Stimulated activated memory B cell treated with anti-CD40 and anti-IgM and Interleukin-4, amounts not matched to agents 10 μg/mL and 1 μg/mL and 100 μg/mL, for 72 hours (primary cell): ENCODE measurements at regions not wholly inside any gene's neighbourhood (a gene's known extent, or its start where the extent isn't known, plus 50 kb on each side); places are given as distances from the start of the nearest gene placed in this dataset.
A peak's percentile ranks its signal among the peaks of the same experiment; 100 is the strongest.
"Not testable (repeated sequence)": the region's sequence is repeated elsewhere in the genome, so short reads cannot be mapped to it uniquely, and the experiment has no call there.

Source experiments
- ATAC-seq: fragments of 150-1000 bp; cut with Tn5 transposase; 2 replicates; pipeline ENCODE4 v1.10.0; 2021
- H3K27ac Mint-ChIP-seq: one replicate; pipeline ENCODE4 v1.8.0; 2022; ENCODE audit warnings: mild to moderate bottlenecking, mixed read lengths
- H3K27me3 Mint-ChIP-seq: one replicate; pipeline ENCODE4 v1.8.0; 2022; ENCODE audit warnings: mixed read lengths
- H3K36me3 Mint-ChIP-seq: one replicate; pipeline ENCODE4 v1.8.0; 2022; ENCODE audit warnings: mixed read lengths
- H3K4me1 Mint-ChIP-seq: one replicate; pipeline ENCODE4 v1.8.0; 2022; ENCODE audit warnings: mixed read lengths
- H3K4me3 Mint-ChIP-seq: one replicate; pipeline ENCODE4 v1.8.0; 2022; ENCODE audit warnings: mild to moderate bottlenecking, moderate library complexity, mixed read lengths
- H3K9me3 Mint-ChIP-seq: one replicate; pipeline ENCODE4 v1.8.0; 2022; ENCODE audit warnings: mixed read lengths

DNA sequence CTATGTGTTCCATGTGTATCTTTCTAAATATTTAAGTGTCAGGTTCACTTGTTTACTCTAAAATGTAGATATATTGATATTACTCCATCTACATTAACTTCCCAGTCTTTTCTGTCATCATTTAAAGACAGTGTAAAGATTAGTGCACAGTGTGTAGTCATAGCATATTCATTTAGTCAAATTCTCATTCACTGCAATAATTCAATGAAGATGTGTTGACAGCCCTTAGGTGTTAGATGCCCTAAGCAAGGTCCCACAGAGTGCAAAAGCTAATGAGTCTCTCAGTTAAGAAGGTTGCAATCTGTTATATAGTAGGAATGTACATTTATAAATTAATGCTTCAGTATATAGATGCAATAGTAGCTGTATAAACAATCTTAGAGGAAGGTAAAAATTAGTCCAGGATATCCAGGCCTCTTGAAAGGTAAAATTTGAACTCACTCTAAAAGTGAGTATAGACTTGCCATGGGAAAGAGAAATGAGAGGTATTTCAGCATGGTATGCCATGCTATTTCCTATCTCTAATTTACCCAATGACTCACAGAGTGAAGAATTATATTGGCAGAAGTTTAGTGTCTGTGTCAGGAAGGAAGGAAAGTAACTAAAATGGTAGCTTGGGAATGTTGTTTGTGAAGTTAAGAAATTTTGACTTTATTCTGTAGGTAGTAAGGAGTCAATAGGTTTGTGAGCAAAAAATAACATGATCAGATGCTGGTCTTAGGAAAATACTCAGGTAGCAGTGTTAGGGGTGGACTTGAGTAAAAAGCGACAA is 969.9 kb upstream of the CITED2 start:
- H3K27ac Mint-ChIP-seq: no peak overlapping the region
- H3K27me3 Mint-ChIP-seq: no peaks in the 10 kb centered on the region
- no peaks in the 10 kb centered on the region for H3K9me3 Mint-ChIP-seq
- H3K4me1 Mint-ChIP-seq: peaks cover 7% of the 10 kb centered on the region
- no peak overlapping the region for H3K4me3 Mint-ChIP-seq
- no peaks in the 10 kb centered on the region for H3K36me3 Mint-ChIP-seq
- ATAC-seq: no peak

DNA sequence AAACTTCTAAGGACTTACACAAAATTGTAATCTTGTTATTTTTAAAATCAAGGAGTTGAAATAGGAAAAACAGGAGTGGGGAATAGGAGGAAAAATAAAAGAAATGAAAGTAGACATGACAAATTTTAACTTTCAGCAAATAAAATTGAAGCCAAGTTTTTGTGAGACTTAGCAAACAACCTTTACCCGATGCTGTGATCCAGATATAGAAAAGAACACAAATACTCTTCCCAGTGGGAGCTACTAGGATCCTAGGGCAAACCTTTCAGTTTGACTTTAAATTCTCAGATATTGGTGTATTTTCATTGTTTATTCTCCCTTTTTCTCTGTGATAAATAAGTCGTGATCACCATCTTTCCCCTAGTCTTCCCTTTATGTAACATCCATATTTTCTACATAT is 968.7 kb upstream of the CITED2 start:
- Mint-ChIP-seq H3K27ac (no peak overlapping the region), H3K27me3 (no peaks in the 10 kb centered on the region)

DNA sequence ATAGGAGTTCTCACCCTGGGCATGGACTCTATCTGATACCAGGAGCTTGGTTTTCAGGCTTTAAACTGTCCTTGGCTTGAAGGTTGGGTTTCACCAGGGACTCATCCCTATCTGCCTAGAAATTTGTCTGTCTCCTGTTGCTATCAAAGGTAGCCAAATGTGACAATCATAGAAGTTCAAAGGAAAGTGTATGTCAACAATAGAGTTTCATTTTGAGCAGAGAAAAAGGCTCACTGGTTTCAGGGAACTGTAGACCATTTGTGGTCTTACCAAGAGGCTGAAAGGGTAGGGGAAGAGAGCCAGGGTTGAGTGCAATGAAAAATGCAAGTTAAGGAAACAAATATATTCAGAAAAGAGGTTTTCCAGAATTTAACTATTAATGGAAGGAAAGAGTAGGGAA is 966.8 kb upstream of the CITED2 start:
- peaks cover 7% of the 10 kb centered on the region for H3K4me1 Mint-ChIP-seq
- H3K9me3 Mint-ChIP-seq: no peaks in the 10 kb centered on the region
- H3K27me3 Mint-ChIP-seq: no peaks in the 10 kb centered on the region
- no peak overlapping the region for H3K4me3 Mint-ChIP-seq
- peak; percentile 54 for ATAC-seq
- no peak overlapping the region for H3K27ac Mint-ChIP-seq
- H3K36me3 Mint-ChIP-seq: no peaks in the 10 kb centered on the region

More for the DNA sequence above, 968.7 kb upstream of the CITED2 start:
- H3K4me1 Mint-ChIP-seq: peaks cover 7% of the 10 kb centered on the region
- ATAC-seq: no peak
- no peaks in the 10 kb centered on the region for H3K36me3 Mint-ChIP-seq
- H3K4me3 Mint-ChIP-seq: no peak overlapping the region
- no peaks in the 10 kb centered on the region for H3K9me3 Mint-ChIP-seq

DNA sequence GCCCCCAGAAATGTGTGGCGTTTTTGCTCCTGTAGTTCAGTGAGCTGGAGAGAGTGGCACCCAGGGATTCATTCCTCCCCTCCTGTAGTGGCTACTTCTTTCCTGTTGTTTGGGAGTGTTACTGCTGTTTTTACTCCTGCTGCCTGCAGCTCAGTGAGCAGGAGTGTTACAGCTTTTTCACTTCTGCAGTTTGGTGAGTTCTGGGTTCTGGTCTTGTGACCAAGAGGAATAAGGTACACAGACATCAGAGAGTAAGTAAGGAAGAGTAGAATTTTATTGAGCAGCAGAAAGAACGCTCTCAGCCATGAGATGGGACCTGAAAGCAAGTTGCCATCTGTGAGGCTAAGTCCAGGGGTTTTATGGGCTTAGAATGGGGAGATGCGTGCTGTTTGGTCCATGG is 966.3 kb upstream of the CITED2 start:
- no peak overlapping the region for H3K27ac Mint-ChIP-seq
- no peaks in the 10 kb centered on the region for H3K9me3 Mint-ChIP-seq
- no peaks in the 10 kb centered on the region for H3K36me3 Mint-ChIP-seq
- H3K4me1 Mint-ChIP-seq: peaks cover 7% of the 10 kb centered on the region
- ATAC-seq: peak; percentile 62
- no peak overlapping the region for H3K4me3 Mint-ChIP-seq
- no peaks in the 10 kb centered on the region for H3K27me3 Mint-ChIP-seq

DNA sequence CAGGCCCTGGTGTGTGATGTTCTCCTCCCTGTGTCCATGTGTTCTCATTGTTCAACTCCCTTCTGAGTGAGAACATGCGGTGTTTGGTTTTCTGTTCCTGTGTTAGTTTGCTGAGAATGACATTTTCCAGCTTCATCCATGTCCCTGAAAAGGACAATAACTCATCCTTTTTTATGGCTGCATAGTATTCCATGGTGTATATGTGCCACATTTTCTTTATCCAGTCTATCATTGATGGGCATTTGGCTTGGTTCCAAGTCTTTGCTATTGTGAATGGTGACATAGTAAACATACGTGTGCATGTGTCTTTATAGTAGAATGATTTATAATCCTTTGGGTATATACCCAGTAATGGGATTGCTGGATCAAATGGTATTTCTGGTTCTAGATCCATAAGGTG is 964.6 kb upstream of the CITED2 start:
- H3K27me3 Mint-ChIP-seq, H3K36me3 Mint-ChIP-seq, H3K9me3 Mint-ChIP-seq, H3K4me1 Mint-ChIP-seq, ATAC-seq, H3K27ac Mint-ChIP-seq, H3K4me3 Mint-ChIP-seq: not testable (repeated sequence)

DNA sequence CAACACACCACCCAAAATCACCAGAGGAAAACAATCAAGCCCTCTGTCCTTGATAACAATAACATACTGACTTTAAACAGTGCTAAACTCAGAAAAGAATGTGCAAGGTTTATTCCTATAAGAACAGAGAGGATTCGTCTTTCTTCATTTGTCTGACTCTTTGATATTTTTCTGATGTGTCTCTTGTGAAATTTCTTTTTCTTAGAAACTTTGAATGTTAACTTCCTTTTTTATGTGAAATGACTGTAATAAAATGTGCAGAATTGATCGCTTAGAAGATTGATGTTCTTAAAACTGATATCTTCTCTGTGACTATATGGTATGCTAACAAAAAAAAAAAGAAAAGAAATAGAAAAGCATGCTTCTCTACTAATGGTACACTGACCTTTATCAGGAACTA is 947.4 kb upstream of the CITED2 start:
- no peaks in the 10 kb centered on the region for H3K27me3 Mint-ChIP-seq
- no peaks in the 10 kb centered on the region for H3K36me3 Mint-ChIP-seq
- no peak overlapping the region for H3K4me3 Mint-ChIP-seq
- no peak overlapping the region for H3K27ac Mint-ChIP-seq
- H3K4me1 Mint-ChIP-seq: peaks cover 35% of the 10 kb centered on the region
- ATAC-seq: no peak
- H3K9me3 Mint-ChIP-seq: peaks cover 7% of the 10 kb centered on the region

DNA sequence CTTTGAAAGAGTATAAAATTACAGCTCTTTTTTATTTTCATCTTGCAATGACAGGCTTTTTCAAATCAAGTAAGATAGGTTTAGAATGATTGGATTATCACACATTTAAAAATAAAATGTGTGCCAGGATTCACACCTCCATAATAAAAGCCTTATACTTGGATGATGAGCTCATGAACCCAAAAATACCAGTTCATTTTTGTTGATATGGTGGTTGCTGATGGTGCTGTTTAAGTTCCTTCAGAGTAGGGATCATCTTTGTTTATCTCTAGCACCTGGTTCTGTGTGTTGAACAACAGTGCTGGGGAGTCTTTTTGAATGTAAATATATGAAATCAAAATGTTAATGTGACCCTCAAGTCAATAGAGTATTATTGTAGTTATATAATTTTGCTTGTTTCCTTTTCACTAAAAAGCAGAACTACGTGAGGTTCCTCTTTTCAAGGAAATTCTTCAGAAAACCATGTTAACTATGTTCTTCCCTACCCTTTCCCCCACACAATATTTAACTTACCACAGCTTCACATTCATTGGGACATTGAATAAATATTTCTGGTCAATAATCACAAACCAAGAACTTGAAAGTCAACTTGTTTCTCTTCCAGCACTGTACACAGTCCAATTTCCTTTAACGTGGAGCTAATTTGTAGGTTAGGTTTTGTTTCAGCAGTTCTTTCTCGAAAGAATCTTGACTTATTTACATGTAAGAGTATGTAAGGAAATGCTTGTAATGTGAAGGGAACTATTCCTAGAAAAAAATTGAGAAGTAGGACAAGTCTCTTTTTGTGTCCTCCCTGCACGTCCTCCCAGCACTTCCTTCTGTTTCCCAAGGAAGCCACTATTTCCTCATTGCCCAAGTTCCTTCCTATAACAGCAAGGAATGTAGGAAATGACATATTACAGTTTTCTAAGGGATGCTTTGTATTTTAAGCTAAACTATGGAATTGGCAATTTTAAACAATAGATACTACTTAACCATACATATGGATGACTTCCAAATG is 945.9 kb upstream of the CITED2 start:
- Mint-ChIP-seq H3K4me1 (peaks cover 35% of the 10 kb centered on the region), H3K4me3 (peak overlapping the region; percentile 52), H3K27me3 (no peaks in the 10 kb centered on the region), H3K27ac (peak overlapping the region; percentile 54), H3K36me3 (no peaks in the 10 kb centered on the region), H3K9me3 (peaks cover under 1% of the 10 kb centered on the region)
- peak; percentile 70 for ATAC-seq

DNA sequence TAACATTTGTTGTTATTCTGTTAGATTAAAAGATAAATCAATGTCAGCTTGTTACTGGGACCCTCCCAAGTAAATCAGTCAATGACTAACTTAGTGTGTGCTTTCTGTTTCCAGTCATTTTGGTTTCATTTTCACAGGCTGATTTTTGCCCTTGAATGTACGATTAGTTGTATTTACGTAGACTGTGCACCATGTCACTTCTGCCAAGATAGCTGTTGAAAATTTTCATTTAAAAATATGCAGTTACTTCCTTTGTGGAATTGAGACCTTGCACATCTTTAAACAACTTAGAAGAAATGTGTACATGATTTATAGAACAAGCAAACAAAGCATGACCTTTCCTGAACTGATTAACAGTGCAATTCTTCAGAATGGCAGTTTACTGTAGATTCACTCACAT is 944.8 kb upstream of the CITED2 start:
- Mint-ChIP-seq H3K4me3 (no peak overlapping the region), H3K27ac (no peak overlapping the region), H3K9me3 (no peaks in the 10 kb centered on the region), H3K4me1 (peaks cover 35% of the 10 kb centered on the region), H3K36me3 (no peaks in the 10 kb centered on the region), H3K27me3 (no peaks in the 10 kb centered on the region)
- no peak for ATAC-seq

DNA sequence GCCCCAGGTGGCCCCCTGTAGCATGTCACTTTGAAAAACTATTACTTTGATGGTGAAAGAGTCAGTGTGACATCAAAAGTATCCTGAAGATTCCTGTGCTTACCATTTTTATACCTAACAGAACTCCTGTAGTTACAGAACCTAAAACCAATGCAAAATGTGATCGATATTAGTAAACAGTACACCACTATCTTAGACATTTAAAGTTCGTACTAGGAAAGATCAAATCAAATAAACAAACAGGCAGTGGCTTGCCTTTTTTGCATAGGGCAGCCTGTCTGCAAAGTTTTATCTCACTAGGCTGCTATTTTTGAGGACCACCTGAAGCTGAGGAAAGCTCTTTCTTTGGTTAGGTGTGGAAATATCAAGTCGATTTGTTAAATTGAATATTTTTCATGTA is 944.0 kb upstream of the CITED2 start:
- Mint-ChIP-seq H3K36me3 (no peaks in the 10 kb centered on the region), H3K27me3 (no peaks in the 10 kb centered on the region), H3K27ac (no peak overlapping the region), H3K9me3 (peaks cover 6% of the 10 kb centered on the region), H3K4me3 (no peak overlapping the region), H3K4me1 (peaks cover 35% of the 10 kb centered on the region)
- no peak for ATAC-seq

DNA sequence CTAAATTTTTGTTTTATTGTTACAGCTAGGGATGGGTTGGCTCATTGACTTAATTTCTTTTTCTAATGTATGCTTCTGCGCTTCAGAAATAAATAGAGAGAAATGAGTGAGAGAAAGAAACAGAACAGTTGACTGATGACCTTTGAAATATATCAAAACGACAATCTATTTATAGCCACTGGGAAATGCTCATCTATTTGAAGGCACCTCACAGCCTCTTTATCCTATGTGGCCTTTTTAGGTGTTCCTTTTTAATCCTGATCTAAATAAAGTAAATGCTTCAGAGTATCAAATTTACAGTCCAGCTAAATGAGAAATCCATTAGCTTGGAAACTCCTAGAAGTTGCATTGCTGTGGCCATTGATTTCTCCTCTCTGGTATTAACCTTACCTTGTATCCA is 943.5 kb upstream of the CITED2 start:
- Mint-ChIP-seq H3K36me3 (no peaks in the 10 kb centered on the region), H3K9me3 (peaks cover 7% of the 10 kb centered on the region), H3K27me3 (no peaks in the 10 kb centered on the region), H3K27ac (no peak overlapping the region), H3K4me3 (no peak overlapping the region), H3K4me1 (peaks cover 35% of the 10 kb centered on the region)
- ATAC-seq: no peak

DNA sequence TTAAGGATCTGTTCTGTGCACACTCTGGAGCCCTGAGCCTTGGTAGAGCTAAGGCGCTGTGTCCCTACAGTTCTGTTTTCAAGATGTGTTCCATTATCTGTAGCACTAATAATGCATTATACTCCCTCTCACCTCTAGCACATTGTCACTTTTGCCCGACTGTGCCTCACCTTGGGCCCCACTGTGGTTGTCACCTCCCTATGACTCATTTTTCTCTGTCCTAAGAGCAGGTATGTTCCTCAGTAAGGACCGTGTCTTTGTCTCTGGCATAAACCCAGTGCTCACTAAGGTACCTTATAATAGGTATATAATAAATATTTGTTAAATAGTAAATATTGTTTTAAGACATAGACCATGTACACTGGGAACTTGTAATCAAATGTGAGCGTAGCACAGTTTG is 942.5 kb upstream of the CITED2 start:
- no peak for ATAC-seq
- no peak overlapping the region for H3K4me3 Mint-ChIP-seq
- peaks cover 29% of the 10 kb centered on the region for H3K4me1 Mint-ChIP-seq
- H3K27me3 Mint-ChIP-seq: no peaks in the 10 kb centered on the region
- H3K36me3 Mint-ChIP-seq: no peaks in the 10 kb centered on the region
- peaks cover 7% of the 10 kb centered on the region for H3K9me3 Mint-ChIP-seq
- no peak overlapping the region for H3K27ac Mint-ChIP-seq

DNA sequence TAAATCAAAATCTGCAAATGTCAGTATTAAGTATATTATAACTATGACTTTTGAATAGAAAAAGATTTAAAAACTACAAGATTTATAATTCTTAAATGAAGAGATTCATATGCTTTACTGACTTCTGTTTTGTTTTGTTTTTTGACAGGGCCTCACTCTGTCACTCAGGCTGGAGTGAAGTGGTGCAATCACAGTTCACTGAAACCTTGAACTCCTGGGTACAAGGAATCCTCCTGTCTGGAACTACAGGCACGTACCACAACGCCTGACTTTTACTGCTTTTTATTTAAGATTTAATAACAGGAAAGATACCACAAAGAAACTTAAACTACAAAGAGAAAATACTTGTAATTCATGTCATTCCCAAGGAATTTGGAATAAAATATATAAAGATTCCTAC is 940.2 kb upstream of the CITED2 start:
- Mint-ChIP-seq H3K27me3 (no peaks in the 10 kb centered on the region), H3K27ac (no peak overlapping the region), H3K9me3 (peaks cover 7% of the 10 kb centered on the region), H3K4me1 (peaks cover 11% of the 10 kb centered on the region), H3K4me3 (no peak overlapping the region), H3K36me3 (no peaks in the 10 kb centered on the region)
- no peak for ATAC-seq

DNA sequence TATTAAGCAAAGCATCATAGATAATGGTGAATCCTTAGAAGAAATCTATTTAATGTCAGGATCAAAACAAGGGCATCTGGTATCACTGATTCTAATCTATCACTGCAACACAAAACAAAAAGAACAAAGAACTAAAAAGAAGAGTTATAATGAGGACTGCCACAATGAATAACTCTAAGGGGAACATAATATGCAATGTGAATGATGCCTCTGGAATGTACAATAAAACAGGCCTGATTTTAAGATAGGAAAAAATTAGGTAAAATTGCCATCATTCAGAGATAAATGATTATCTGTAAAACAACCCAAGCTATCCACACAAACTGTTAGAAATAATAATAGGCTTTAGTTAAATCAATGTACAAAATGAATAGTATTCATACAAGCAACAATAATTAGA is 936.7 kb upstream of the CITED2 start:
- H3K36me3 Mint-ChIP-seq: no peaks in the 10 kb centered on the region
- no peak overlapping the region for H3K4me3 Mint-ChIP-seq
- ATAC-seq: no peak
- H3K4me1 Mint-ChIP-seq: no peaks in the 10 kb centered on the region
- H3K27me3 Mint-ChIP-seq: no peaks in the 10 kb centered on the region
- no peak overlapping the region for H3K27ac Mint-ChIP-seq
- H3K9me3 Mint-ChIP-seq: peaks cover 7% of the 10 kb centered on the region

DNA sequence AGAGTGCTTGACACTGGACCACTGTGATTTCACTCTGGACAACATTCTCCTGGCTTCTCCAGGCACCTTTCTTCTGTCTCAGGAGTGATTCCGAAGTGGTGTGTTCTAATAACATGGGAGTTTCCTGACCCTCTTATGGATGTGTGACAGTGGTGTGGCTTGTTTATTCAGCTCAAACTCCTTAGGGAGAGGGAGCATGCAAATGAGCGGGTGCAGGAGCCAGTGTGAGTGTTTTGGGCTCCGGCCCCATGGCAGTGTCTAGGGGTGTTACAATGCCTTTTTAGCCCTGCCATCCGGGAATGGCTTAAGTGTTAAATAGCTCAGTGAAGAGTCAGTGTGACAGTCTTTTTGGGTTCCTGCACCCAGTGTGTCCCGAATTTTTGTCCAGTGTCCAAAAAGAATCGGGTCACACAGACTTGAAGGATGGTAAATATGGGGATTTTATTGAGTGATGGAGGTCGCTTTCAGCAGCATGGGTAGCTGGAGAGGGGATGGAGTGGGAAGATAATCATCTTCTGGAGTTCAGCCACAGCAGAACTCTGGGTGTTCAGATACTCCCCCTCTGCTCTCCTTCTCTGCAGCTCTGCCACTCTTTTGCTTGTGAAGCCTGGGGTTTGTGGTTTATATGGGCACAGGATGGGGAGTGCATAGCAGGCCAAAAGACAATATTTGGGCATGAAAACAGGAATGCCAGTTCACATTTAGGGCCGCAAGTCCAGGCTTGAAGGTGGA is 928.9 kb upstream of the CITED2 start:
- no peak for ATAC-seq
- Mint-ChIP-seq H3K27me3 (no peaks in the 10 kb centered on the region), H3K4me1 (no peaks in the 10 kb centered on the region), H3K4me3 (no peak overlapping the region), H3K27ac (no peak overlapping the region), H3K36me3 (no peaks in the 10 kb centered on the region), H3K9me3 (no peaks in the 10 kb centered on the region)

DNA sequence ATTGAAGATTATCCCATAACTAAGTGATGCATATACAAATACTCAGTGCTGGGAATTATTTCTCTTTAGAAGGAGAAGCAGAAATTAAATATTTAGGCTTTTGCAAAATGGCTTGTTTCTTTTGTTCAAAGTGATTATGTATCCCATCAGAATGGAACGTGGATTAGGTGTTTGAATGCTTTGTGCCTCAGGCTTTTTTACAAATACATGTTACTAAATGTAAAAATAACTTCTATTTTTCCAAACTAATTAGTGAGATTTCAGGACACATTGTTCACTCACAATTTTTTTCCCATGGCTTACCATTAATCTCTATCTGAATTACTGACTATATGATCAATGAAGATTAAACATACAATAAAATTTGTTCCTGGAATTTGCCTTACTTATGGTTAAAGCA is 925.9 kb upstream of the CITED2 start:
- no peak overlapping the region for H3K4me3 Mint-ChIP-seq
- H3K27ac Mint-ChIP-seq: no peak overlapping the region
- no peaks in the 10 kb centered on the region for H3K36me3 Mint-ChIP-seq
- no peaks in the 10 kb centered on the region for H3K9me3 Mint-ChIP-seq
- H3K27me3 Mint-ChIP-seq: no peaks in the 10 kb centered on the region
- no peak for ATAC-seq
- H3K4me1 Mint-ChIP-seq: no peaks in the 10 kb centered on the region
